Fibroblast of skin of left quadriceps (primary cell): ENCODE measurements at regions not wholly inside any gene's neighbourhood (a gene's known extent, or its start where the extent isn't known, plus 50 kb on each side); places are given as distances from the start of the nearest gene placed in this dataset.
"Not testable (repeated sequence)": the region's sequence is repeated elsewhere in the genome, so short reads cannot be mapped to it uniquely, and the experiment has no call there.

Source experiments
- DNase-seq, 2 experiments: peaks; one replicate each; pipeline ENCODE4 v3.0.0-alpha.2; 2013; ENCODE audit warnings: low read depth in 2 of 2

- DNase-seq: no peak
Measured at GRCh38 chr9:97773091-97773490, 76.0 kb upstream of the XPA start.

- DNase-seq: peak in 1 of 2 experiments; percentile 13
Measured at GRCh38 chr9:97773723-97774122, 76.6 kb upstream of the XPA start.

GRCh38 chr9:97774673-97775072, 77.5 kb upstream of the XPA start:
- no peak for DNase-seq

- not testable (repeated sequence) for DNase-seq
Measured at GRCh38 chr9:97778740-97779139, 74.3 kb upstream of the FOXE1 start.

- no peak for DNase-seq
Measured at GRCh38 chr9:97779608-97780007, 73.4 kb upstream of the FOXE1 start.

GRCh38 chr9:97781902-97782301, 71.1 kb upstream of the FOXE1 start:
- DNase-seq: no peak

GRCh38 chr9:97786341-97786740, 66.7 kb upstream of the FOXE1 start:
- DNase-seq: no peak

GRCh38 chr9:97787551-97787950, 65.5 kb upstream of the FOXE1 start:
- DNase-seq: no peak

- no peak for DNase-seq
Measured at GRCh38 chr9:97788763-97789663, 64.0 kb upstream of the FOXE1 start.

- DNase-seq: no peak
Measured at GRCh38 chr9:97790542-97790941, 62.5 kb upstream of the FOXE1 start.

GRCh38 chr9:97791542-97791941, 61.5 kb upstream of the FOXE1 start:
- DNase-seq: no peak

GRCh38 chr9:97793067-97793466, 60.0 kb upstream of the FOXE1 start:
- no peak for DNase-seq

GRCh38 chr9:97794666-97795065, 58.4 kb upstream of the FOXE1 start:
- DNase-seq: no peak

- DNase-seq: not testable (repeated sequence)
Measured at GRCh38 chr9:97796176-97796575, 56.9 kb upstream of the FOXE1 start.

GRCh38 chr9:97801180-97801579, 51.8 kb upstream of the FOXE1 start:
- DNase-seq: no peak

GRCh38 chr9:97802276-97802675, 50.8 kb upstream of the FOXE1 start:
- DNase-seq: peak in 1 of 2 experiments; percentile 16

- peak in 1 of 2 experiments; percentile 13 for DNase-seq
Measured at GRCh38 chr9:97803167-97804058, 49.6 kb upstream of the FOXE1 start.
